GM23338 (cell line): ENCODE measurements at regions not wholly inside any gene's neighbourhood (a gene's known extent, or its start where the extent isn't known, plus 50 kb on each side); places are given as distances from the start of the nearest gene placed in this dataset.

Experiments used
- CREB1 ChIP-seq: fragments of 250-450 bp; sonication (Bioruptor Pico); IDR thresholded peaks from 2 replicates; pipeline ENCODE4 v1.5.0; 2020; ENCODE audit warnings: low read depth, mild to moderate bottlenecking, moderate library complexity
- CTCF ChIP-seq, 2 experiments: fragments of 200-600 bp in 1 of 2; sonication (generic) in 1 of 2; conservative IDR thresholded peaks; 2 replicates each; pipeline versions ENCODE4 v1.5.1 to v1.6.1; 2016 to 2017; ENCODE audit warnings: antibody characterized with exemption in 2 of 2, low read depth in 2 of 2, mild to moderate bottlenecking in 2 of 2, moderate library complexity in 1 of 2
- ETS1 ChIP-seq: IDR thresholded peaks from 2 replicates; pipeline ENCODE4 v1.6.1; 2016; ENCODE audit warnings: antibody characterized with exemption
- EZH2 ChIP-seq: fragments of 200-600 bp; sonication (generic); IDR thresholded peaks from one replicate; pipeline ENCODE4 v1.8.0; 2017; ENCODE audit warnings: antibody characterized with exemption, mild to moderate bottlenecking, low read depth; ENCODE audit not compliant: unreplicated experiment
- EZH2phosphoT487 ChIP-seq: fragments of 200-600 bp; sonication (generic); IDR thresholded peaks from one replicate; pipeline ENCODE4 v1.8.1; 2018; ENCODE audit warnings: antibody characterized with exemption; ENCODE audit not compliant: unreplicated experiment
- JUNB ChIP-seq: IDR thresholded peaks from one replicate; pipeline ENCODE4 v1.6.1; 2016; ENCODE audit warnings: antibody characterized with exemption; ENCODE audit not compliant: unreplicated experiment
- POLR2AphosphoS5 ChIP-seq: IDR thresholded peaks from 2 replicates; pipeline ENCODE4 v1.6.1; 2016; ENCODE audit warnings: antibody characterized with exemption, low read depth
- STAT1 ChIP-seq: IDR thresholded peaks from one replicate; pipeline ENCODE4 v1.6.1; 2016; ENCODE audit warnings: antibody characterized with exemption; ENCODE audit not compliant: unreplicated experiment
- ZNF114 ChIP-seq: fragments of 250-450 bp; sonication (Bioruptor Pico); IDR thresholded peaks from 2 replicates; pipeline ENCODE4 v1.5.0; 2020; ENCODE audit warnings: mild to moderate bottlenecking, moderate library complexity
- ZNF331 ChIP-seq: fragments of 250-450 bp; sonication (Bioruptor Pico); IDR thresholded peaks from 2 replicates; pipeline ENCODE4 v1.5.0; 2020; ENCODE audit warnings: low read depth, mild to moderate bottlenecking, moderate library complexity

- TF ChIP-seq EZH2 (no peak), CTCF (conservative IDR thresholded peaks at IDR 0.05; ENCODE audit: low read depth in 2 of 2) (no peak), POLR2AphosphoS5 (no peak), STAT1 (no peak), EZH2phosphoT487 (no peak), ZNF114 (CRISPR knock-in tag) (no peak), JUNB (no peak), CREB1 (no peak), ETS1 (no peak), ZNF331 (CRISPR knock-in tag) (no peak)
These were observed 307.9 kb downstream of the METTL4 start for GRCh38 chr18:2263303-2263890.
